ENCODE measurements at regions not wholly inside any gene's neighbourhood (a gene's known extent, or its start where the extent isn't known, plus 50 kb on each side); places are given as distances from the start of the nearest gene placed in this dataset.

DNA sequence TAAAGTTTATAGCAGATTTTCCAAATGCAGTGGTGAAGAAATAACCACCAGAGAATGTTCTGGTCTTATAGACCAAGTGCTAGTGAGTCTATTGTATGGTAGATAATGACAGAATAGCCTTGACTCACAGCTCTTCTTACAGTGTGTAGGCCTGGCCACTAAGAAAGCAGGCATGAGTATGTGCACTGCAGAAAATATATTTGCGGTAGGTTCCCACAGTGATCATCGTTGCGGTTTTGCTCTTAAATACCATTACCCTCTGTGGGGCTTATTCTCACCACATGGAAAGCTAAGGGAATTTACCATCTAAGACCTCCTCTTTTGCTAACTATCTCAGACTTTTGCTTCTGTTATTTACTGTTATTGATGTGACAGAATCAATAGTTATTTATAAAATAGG is 212.3 kb upstream of the SYNDIG1 start:
- Mint-ChIP-seq H3K4me3 (no peak overlapping the region), H3K9me3 (no peaks in the 10 kb centered on the region), H3K27me3 (no peaks in the 10 kb centered on the region), H3K36me3 (ENCODE audit: low read depth) (no peaks in the 10 kb centered on the region), H3K4me1 (ENCODE audit: low read depth) (no peaks in the 10 kb centered on the region), H3K27ac (no peak overlapping the region)
- POLR2A ChIA-PET = no interaction called here
- CTCF ChIA-PET = no interaction called here
- intact Hi-C loops (cut with DNase I, micrococcal nuclease) = no loop called here
- no peaks in the 10 kb centered on the region for H3K4me1 ChIP-seq (ENCODE audit: insufficient read depth, low read length)
- no peaks in the 10 kb centered on the region for H3K27me3 ChIP-seq (ENCODE audit: control insufficient read depth in 1 of 2, insufficient read depth in 2 of 2, low read length in 2 of 2)
- H3K9me3 ChIP-seq (ENCODE audit: control insufficient read depth in 1 of 2, insufficient read depth in 1 of 2, low read length in 2 of 2) = no peaks in the 10 kb centered on the region
- H3K36me3 ChIP-seq (ENCODE audit: insufficient read depth, low read length) = no peaks in the 10 kb centered on the region
- no peak overlapping the region for H3K4me3 ChIP-seq (ENCODE audit: low read length)
- ATAC-seq (ENCODE audit: poor library complexity) = no peak
- H3K27ac ChIP-seq (ENCODE audit: low read depth in 1 of 2, low read length in 2 of 2) = no peak overlapping the region
- DNase-seq = no peak
- TF ChIP-seq, protein P1, sequence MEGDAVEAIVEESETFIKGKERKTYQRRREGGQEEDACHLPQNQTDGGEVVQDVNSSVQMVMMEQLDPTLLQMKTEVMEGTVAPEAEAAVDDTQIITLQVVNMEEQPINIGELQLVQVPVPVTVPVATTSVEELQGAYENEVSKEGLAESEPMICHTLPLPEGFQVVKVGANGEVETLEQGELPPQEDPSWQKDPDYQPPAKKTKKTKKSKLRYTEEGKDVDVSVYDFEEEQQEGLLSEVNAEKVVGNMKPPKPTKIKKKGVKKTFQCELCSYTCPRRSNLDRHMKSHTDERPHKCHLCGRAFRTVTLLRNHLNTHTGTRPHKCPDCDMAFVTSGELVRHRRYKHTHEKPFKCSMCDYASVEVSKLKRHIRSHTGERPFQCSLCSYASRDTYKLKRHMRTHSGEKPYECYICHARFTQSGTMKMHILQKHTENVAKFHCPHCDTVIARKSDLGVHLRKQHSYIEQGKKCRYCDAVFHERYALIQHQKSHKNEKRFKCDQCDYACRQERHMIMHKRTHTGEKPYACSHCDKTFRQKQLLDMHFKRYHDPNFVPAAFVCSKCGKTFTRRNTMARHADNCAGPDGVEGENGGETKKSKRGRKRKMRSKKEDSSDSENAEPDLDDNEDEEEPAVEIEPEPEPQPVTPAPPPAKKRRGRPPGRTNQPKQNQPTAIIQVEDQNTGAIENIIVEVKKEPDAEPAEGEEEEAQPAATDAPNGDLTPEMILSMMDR (IDR thresholded peaks at IDR 0.05) = no peak

DNA sequence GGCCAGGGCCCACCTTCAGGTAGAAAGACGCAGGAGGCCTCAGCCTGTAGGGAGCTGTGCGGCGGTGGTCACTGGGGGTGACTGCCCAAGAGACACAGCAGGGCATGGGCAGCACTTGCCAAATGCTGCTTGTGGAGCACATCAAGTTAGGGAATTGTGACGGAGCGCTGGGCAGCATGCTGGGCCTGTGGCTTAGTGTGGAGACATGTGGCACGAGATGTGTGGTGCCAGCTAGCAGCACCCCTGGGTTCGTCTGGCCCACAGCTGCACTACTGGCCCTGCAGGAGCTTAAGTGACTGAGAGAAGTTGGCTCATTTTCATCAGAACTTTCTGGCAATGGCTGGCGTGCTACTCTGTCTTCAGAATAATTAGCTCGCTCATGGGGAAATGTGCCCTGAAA is 213.1 kb upstream of the SYNDIG1 start:
- TF ChIP-seq, protein P1 (IDR thresholded peaks at IDR 0.05) = no peak
- no peaks in the 10 kb centered on the region for H3K9me3 Mint-ChIP-seq
- intact Hi-C loops (cut with DNase I, micrococcal nuclease) = no loop called here
- Histone ChIP-seq H3K27ac (ENCODE audit: low read depth in 1 of 2, low read length in 2 of 2) (no peak overlapping the region), H3K36me3 (ENCODE audit: insufficient read depth, low read length) (no peaks in the 10 kb centered on the region), H3K4me1 (ENCODE audit: insufficient read depth, low read length) (no peaks in the 10 kb centered on the region), H3K4me3 (ENCODE audit: low read length) (no peak overlapping the region), H3K9me3 (ENCODE audit: control insufficient read depth in 1 of 2, insufficient read depth in 1 of 2, low read length in 2 of 2) (no peaks in the 10 kb centered on the region), H3K27me3 (ENCODE audit: control insufficient read depth in 1 of 2, insufficient read depth in 2 of 2, low read length in 2 of 2) (no peaks in the 10 kb centered on the region)
- ChIA-PET POLR2A (no interaction called here), CTCF (no interaction called here)
- H3K4me3 Mint-ChIP-seq = no peak overlapping the region
- no peak for DNase-seq
- ATAC-seq (ENCODE audit: poor library complexity) = no peak
- H3K27ac Mint-ChIP-seq = no peak overlapping the region
- no peaks in the 10 kb centered on the region for H3K36me3 Mint-ChIP-seq (ENCODE audit: low read depth)
- no peaks in the 10 kb centered on the region for H3K27me3 Mint-ChIP-seq
- no peaks in the 10 kb centered on the region for H3K4me1 Mint-ChIP-seq (ENCODE audit: low read depth)

DNA sequence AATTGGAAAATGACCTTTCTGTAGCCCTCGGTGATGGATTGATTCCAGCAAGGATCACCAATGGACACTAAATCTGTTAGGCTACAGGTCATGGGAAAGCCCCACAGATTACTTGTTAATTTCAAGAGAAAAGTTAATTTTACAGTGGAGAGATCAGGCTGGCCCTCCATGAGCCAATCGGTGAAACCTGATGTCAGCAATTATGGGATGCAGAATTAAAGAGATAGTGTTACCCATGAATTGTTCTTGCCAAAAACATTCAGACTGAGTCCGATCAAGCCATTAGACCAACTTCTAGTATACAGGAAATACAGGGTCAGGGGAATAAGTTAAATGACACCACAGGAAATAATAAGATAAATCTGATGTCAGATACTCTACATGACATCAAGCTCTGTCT is 214.9 kb upstream of the SYNDIG1 start:
- no peak for DNase-seq
- H3K4me1 ChIP-seq (ENCODE audit: insufficient read depth, low read length) = no peaks in the 10 kb centered on the region
- H3K4me3 Mint-ChIP-seq = no peak overlapping the region
- H3K27ac Mint-ChIP-seq = no peak overlapping the region
- H3K27me3 ChIP-seq (ENCODE audit: control insufficient read depth in 1 of 2, insufficient read depth in 2 of 2, low read length in 2 of 2) = no peaks in the 10 kb centered on the region
- POLR2A ChIA-PET = no interaction called here
- no peak overlapping the region for H3K27ac ChIP-seq (ENCODE audit: low read depth in 1 of 2, low read length in 2 of 2)
- no peaks in the 10 kb centered on the region for H3K36me3 Mint-ChIP-seq (ENCODE audit: low read depth)
- H3K9me3 ChIP-seq (ENCODE audit: control insufficient read depth in 1 of 2, insufficient read depth in 1 of 2, low read length in 2 of 2) = no peaks in the 10 kb centered on the region
- no peaks in the 10 kb centered on the region for H3K27me3 Mint-ChIP-seq
- H3K4me1 Mint-ChIP-seq (ENCODE audit: low read depth) = no peaks in the 10 kb centered on the region
- intact Hi-C loops (cut with DNase I, micrococcal nuclease) = no loop called here
- TF ChIP-seq, protein P1 (IDR thresholded peaks at IDR 0.05) = no peak
- H3K9me3 Mint-ChIP-seq = no peaks in the 10 kb centered on the region
- CTCF ChIA-PET = no interaction called here
- no peaks in the 10 kb centered on the region for H3K36me3 ChIP-seq (ENCODE audit: insufficient read depth, low read length)
- no peak for ATAC-seq (ENCODE audit: poor library complexity)
- no peak overlapping the region for H3K4me3 ChIP-seq (ENCODE audit: low read length)

Data from CD4-positive, alpha-beta T cell (primary cell).